Activated CD8-positive, alpha-beta memory T cell treated with anti-CD3 and anti-CD28 coated beads, Interleukin-2, amount 50 U/mL, for 48 hours (primary cell): ENCODE measurements at regions not wholly inside any gene's neighbourhood (a gene's known extent, or its start where the extent isn't known, plus 50 kb on each side); places are given as distances from the start of the nearest gene placed in this dataset.
"Not testable (repeated sequence)": the region's sequence is repeated elsewhere in the genome, so short reads cannot be mapped to it uniquely, and the experiment has no call there.

Experiments
- DNase-seq: peaks from one replicate; pipeline ENCODE4 v3.0.0-alpha.2; 2020

GRCh38 chr11:114949614-114950351 lies 271.5 kb downstream of the NXPE2 start:
- no peak for DNase-seq

DNA sequence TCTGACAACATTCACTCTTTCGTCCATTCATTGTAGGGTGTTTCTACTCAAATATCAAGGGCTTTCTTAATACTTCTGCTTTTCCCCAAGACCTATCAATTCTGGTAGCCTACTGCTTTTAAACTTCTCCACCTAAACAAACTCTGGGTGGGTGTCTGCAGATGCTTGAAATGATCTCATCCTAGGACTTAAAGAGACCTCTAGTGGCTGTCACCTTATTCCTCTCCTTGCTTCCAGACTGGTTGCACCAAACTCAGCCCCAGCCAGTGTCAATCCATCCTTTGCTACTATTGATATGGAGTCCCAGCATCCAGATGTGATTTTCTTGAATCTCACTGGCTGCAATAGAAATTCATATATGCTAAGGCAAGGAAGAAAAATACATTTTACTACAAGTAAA lies 274.7 kb downstream of the NXPE2 start:
- no peak for DNase-seq

DNA sequence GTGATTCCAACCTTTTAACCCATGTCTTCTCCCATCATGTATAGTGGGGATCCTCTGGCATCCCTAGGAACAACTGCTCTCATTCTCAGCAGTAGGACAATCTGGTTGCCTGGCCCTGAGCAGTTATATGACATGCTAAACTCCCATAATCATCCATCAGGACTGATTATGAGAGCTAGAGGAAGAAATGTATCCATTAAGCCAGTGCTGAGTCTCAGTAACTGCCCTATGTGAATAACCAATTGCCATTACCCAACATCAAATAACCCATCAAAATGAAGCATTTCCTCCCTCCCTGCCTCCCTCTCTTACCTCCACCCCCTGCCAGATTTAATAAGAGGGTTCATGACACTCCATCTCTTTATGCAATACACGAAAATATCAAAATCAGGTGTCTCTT lies 277.6 kb downstream of the NXPE2 start:
- DNase-seq = no peak

- DNase-seq = no peak
These were observed 278.2 kb downstream of the NXPE2 start for GRCh38 chr11:114956566-114956965.

GRCh38 chr11:114959953-114960505 lies 281.7 kb downstream of the NXPE2 start:
- DNase-seq = no peak

DNA sequence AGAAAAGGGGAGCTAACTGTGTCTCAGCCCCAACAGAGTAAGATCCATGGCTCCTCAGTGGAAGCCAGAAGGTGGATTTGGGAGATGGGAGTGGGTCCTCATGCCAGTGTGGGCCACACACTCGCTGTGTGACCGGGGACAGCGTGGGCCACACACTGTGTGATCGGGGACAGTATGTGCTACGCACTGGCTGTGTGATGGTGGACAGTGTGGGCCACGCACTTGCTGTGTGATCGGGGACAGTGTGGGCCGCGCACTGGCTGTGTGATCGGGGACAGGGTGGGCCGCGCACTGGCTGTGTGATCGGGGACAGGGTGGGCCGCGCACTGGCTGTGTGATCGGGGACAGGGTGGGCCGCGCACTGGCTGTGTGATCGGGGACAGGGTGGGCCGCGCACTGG lies 282.5 kb downstream of the NXPE2 start:
- not testable (repeated sequence) for DNase-seq

DNA sequence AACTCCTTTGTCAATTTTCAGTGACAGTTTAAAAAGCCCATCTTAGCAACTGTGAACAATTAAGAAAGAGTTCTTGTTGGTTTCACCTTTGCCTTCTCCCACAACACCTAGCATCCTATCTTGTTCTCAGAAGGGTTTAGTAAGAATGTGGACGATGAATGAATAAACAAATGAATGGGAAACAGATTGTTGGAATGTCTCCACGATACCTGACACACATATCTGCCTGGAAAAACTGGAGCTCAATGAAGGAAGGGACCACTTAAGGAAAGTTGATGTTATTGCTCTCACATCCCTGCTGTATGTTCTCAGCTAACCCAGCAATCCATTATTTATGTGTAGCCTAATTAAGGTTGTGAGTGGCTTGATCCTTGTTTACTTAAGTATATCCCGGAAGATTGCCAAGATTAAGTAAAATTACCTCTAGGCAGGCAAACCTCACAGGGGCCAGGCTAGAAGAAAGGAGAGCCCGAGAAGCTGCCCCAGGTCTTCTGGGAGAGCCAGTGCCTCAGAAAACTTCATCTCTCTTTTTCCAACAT lies 286.4 kb downstream of the NXPE2 start:
- DNase-seq = no peak

GRCh38 chr11:114970927-114971645 lies 292.8 kb downstream of the NXPE2 start:
- no peak for DNase-seq

GRCh38 chr11:114972105-114972504 lies 293.8 kb downstream of the NXPE2 start:
- no peak for DNase-seq

DNA sequence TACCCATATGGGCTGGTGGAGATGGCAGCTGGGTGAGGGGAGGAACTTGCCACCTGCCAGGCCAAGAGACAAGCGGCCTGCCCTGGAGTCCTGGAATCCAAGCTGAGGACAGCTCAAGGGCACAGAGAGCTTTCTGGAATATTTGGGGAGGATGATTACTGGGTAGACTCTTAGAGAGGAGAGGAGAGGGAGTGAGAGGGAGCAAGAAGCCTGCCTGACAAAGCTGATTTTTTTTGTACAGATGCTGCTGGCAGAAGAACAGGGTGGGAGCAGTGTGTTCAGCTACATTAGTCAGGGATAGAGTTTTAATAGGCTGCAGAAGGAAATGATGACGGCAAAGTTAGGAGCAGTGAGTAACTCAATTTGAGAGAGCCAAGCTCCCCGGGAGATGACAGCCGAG lies 299.3 kb downstream of the NXPE2 start:
- DNase-seq = no peak

- no peak for DNase-seq
These were observed 303.8 kb downstream of the NXPE2 start for GRCh38 chr11:114982141-114982540.

- no peak for DNase-seq
These were observed 306.4 kb downstream of the NXPE2 start for GRCh38 chr11:114984611-114985163.

- DNase-seq = no peak
These were observed 308.0 kb downstream of the NXPE2 start for GRCh38 chr11:114986365-114986764.

DNA sequence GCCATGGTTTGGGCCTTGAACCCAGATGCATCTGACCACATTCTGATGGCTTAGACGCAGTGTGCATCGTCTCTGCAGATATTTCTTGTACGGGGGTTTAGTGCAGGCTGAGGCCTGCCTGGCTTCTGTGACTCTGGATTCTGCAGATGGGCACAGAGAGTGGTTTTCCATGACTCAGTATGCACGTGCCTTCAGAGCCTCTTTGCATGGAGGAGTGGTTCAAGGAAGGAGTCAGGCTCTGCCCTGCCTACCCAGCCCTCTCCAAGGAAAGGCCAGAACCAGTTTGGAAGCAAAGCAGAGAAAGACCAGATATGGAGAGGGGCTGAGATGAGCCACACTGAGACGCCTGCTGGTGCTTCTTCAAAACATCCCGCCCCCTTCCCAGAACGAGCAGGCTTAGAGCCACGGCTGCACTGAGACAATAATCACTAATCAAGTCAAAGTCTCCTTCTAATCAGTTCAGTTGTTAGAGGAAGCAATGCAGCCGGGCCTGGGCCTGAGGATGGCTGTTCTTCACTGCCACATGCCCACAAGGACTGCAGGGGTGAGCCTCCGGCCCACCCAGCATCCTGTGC lies 308.9 kb downstream of the NXPE2 start:
- no peak for DNase-seq

DNA sequence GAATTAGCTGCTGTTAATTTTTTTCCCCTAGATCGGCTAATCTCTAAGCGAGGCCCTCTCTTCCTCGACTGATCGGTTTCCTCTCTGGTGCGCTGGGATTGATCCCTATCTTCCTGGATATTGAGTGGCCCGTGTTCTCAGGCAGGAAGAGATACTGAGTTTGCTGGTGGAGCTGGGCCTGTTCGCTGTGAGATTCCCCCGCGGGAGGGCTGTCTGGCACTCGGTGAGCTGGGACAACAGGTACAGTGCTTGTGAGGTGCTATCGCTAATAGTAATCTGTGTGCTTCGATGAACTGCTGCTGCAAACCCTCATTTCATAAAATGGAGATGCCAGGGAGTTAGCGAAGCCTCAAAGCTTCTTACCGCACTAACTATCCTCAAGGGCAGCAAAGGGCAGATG lies 310.3 kb downstream of the NXPE2 start:
- no peak for DNase-seq

- DNase-seq = no peak
These were observed 311.2 kb downstream of the NXPE2 start for GRCh38 chr11:114989536-114989935.

GRCh38 chr11:115005663-115006062 lies 327.3 kb downstream of the NXPE2 start:
- DNase-seq = no peak

DNA sequence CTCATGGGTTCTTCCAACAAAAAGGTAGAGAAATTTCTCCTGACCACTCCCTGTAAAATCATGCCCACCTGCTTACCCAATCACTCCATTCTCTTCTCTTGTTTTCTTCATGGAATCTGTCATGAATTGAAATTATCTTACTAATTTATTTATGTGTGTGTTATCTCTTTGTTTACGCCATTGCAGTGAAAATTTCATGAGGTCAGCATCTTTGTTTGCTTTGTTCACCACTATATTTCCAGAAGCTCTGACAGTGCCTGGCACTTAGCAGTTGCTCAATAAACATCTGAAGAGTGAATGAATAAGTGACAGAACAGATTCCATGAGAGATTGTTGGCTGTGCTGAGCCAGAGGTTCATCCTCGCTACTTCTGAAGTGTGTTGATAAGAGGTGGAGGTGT lies 329.5 kb downstream of the NXPE2 start:
- DNase-seq = no peak

DNA sequence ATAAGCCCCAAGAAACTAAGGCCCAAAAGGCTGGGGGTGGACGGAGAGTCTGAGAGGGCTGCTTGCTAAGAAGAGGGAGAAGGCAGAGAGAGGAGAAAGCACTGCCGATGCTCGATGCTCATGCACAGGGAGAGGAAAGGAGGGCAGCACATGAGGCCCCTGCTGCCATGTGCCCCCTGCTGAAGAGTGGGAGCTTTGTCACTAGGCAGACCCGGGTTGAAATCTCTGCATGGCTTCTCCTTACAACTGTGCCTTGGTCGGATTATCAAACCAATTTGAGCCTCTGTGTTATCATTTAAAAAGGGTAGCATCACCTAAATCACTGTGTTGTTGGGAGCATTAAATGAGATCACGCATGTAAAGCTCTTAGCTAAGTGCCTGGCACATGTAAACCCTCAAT lies 330.5 kb downstream of the NXPE2 start:
- no peak for DNase-seq

- DNase-seq = no peak
These were observed 339.2 kb downstream of the NXPE2 start for GRCh38 chr11:115017529-115017928.

GRCh38 chr11:115030166-115030565 lies 351.8 kb downstream of the NXPE2 start:
- no peak for DNase-seq

GRCh38 chr11:115036406-115037180 lies 358.3 kb downstream of the NXPE2 start:
- DNase-seq = no peak

DNA sequence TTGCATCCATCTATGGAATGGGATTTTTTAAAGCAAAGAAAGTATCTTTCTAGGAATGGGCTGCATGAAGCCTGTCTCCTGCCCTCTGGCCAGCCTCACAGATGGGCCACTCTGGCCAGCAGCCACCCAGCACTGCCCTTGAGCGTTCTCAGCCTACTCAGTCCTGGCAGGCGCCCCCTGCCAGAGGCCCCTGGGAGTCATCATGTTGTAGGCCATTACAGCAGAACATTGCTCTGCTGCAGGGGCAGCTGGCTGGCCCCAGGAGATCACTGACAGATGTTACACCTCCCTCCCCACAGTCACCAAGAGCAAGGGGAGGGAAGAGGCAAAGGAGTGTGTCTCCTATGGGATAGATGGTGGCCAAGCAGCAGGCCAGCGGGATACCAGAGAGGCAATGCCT lies 363.7 kb downstream of the NXPE2 start:
- no peak for DNase-seq
